ENCODE measurements at regions not wholly inside any gene's neighbourhood (a gene's known extent, or its start where the extent isn't known, plus 50 kb on each side); places are given as distances from the start of the nearest gene placed in this dataset.

- no peak for DNase-seq (ENCODE audit: low spot score)
These were observed 350.6 kb downstream of the LIG4 start for GRCh38 chr13:107864543-107865317.

DNA sequence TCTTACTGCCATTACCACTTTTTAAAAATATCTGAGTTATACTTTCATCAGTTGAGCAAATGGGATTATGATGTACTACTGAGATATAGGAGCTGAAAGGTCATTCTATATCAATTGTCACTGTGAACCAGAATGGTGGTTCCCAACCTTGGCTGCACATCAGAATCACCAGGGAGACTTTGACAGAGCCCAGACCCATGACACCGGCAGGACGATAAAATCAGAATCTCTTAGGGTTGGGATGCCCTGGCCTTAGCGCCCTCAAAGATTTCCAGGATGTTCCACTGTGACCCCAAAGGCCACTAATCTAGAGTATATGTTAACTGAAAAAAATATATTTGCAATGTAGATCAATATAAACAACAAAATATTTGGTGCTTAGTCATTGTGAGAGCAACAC, 355.1 kb downstream of the LIG4 start:
- no peak for DNase-seq (ENCODE audit: low spot score)

GRCh38 chr13:107854880-107855279, 360.5 kb downstream of the LIG4 start:
- no peak for DNase-seq (ENCODE audit: low spot score)

DNA sequence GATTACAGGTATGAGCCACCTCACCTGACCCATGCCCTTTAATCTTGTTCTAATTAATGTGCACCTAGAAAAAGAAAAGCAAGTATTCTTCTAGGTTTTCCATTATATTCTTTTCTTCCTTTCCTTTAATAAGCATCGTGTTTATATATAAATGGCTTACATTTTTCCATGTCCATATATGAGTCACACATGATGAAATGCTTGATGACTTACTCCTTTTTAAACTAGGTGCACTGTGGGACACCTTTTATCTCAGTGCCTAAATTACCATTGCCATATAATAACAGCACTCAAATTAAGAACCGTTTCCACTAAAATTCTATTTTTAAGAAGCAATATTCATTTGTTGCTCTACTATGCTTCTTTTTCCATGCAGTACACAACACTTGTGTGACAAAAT, 363.3 kb downstream of the LIG4 start:
- DNase-seq (ENCODE audit: low spot score) = no peak

- no peak for DNase-seq (ENCODE audit: low spot score)
These were observed 363.7 kb downstream of the LIG4 start for GRCh38 chr13:107851670-107852069.

GRCh38 chr13:107847406-107847805, 367.9 kb downstream of the LIG4 start:
- DNase-seq (ENCODE audit: low spot score) = no peak

GRCh38 chr13:107846642-107847041, 368.7 kb downstream of the LIG4 start:
- no peak for DNase-seq (ENCODE audit: low spot score)

- DNase-seq (ENCODE audit: low spot score) = no peak
These were observed 369.4 kb downstream of the LIG4 start for GRCh38 chr13:107845911-107846310.

GRCh38 chr13:107843681-107844080, 371.7 kb downstream of the LIG4 start:
- no peak for DNase-seq (ENCODE audit: low spot score)

DNA sequence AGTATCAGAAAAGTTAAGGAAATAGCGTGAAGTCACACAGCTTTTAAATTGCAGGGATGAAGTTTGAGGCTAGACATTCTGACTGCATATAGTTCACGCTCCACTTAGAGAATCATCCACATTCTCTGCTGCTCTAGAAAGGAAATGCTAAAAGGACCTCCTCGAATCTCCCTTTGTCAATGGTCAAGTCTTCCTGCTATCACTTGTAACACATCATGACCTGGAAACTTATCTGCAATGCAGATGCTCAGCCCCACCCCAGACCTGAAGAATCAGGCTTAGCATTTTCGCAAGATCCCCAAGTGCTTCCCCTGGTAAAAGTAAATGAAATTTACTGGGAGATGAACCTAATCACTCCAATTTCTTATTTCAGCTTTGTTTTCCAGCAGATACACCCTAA, 372.1 kb downstream of the LIG4 start:
- no peak for DNase-seq (ENCODE audit: low spot score)

DNA sequence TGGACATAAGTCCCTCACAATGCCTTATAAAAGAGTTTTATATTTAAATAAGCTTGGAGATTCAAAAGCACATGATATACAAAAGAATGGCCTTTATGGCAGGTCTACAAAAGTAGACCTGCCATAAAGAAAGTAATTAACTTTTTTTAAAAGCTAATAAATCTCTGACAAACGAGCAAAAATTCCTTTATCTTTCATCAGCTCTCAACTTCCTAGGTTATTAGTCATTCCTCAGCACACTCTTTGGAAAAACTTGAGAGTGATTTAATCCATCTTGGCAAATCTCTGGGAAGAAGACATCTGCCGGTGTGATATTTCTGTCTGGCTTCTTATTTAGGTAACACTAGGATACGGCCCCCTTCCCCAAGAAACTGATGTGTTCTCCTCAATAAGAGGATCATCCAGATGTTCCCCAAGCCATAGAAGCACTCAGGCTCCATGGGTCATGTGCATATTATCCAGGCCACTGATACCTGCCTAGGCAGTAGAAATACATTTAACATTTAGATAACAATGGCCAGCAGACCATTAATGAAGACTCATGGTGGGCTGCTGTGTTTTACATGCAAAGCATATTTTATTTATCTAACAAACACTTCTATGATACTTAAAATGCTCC, 372.7 kb downstream of the LIG4 start:
- DNase-seq (ENCODE audit: low spot score) = no peak

GRCh38 chr13:107838588-107839161, 376.7 kb downstream of the LIG4 start:
- no peak for DNase-seq (ENCODE audit: low spot score)

DNA sequence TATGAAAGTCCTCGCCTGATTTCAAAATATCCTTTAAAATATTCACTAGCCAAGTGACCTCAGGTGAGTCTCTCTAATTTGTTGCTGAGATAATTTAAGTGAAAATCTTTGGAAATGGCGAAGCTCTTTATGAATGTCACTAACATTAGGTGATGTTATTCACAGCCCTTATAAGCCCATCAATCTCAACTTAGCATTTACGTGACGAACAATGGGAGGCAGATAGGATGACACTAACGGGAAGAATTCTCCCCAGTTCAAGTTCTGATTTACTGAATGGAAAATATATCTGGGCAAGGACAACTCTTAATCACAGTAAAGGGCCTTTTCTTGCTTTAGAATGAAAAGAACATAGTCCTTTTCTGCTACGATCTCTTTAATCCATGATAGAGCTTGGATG, 378.7 kb downstream of the LIG4 start:
- no peak for DNase-seq (ENCODE audit: low spot score)

GRCh38 chr13:107835339-107836018, 379.9 kb downstream of the LIG4 start:
- DNase-seq (ENCODE audit: low spot score) = no peak

DNA sequence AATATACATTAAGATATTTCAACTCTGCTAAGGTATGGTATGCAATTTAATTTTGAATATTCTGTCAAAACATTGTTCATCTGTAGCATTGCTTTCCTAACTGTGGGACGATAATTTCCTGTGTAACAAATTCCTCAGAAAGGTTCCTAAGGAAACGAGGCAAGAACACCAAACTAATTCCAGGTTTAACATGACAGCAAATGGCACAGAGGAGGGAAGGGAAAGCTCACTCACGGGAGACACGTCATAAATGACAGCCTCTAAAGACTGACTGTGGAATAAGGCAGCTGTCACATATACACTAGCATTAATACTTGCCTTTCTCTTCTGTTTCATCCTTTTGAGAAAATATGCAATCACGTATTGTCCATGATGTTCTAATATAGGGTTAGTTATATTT, 380.6 kb downstream of the LIG4 start:
- no peak for DNase-seq (ENCODE audit: low spot score)

DNA sequence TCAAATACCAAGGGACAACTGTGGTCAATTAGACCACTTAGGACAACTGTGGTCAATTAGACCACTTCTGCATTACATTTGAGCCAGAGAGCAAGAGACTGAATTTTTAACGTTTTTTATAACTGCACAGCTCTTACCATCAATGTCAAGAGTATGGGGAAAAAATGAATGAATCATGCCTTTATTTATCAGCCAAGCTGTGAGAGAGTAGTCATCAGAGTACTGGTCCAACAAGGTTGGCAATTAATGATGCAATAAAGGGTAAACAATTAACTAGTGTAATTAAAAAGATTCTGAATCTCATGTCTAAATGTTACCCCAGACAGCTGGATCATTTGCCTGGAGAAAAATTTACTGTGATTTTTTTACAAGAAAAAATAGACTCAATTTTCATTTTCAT, 381.1 kb downstream of the LIG4 start:
- no peak for DNase-seq (ENCODE audit: low spot score)

- no peak for DNase-seq (ENCODE audit: low spot score)
These were observed 382.7 kb downstream of the LIG4 start for GRCh38 chr13:107832500-107833100.

DNA sequence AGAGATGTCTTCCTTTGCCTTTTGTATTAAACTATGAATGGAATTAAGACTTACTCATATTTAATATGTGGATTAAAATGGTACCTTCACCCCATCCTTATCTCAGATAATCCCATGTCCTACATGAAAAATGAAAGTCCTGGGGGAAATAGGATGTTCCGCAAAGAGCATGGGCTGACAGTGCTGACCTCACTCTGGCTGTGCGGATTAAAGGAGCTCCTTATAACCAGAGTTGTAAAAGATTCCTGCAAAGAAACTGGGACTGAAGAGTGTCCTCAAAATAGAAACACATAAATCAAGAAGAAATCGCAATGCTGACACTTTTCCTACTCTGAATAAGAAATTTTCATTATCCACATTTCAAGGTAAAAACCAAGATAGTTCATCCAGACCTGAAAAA, 384.5 kb downstream of the LIG4 start:
- DNase-seq (ENCODE audit: low spot score) = no peak

DNA sequence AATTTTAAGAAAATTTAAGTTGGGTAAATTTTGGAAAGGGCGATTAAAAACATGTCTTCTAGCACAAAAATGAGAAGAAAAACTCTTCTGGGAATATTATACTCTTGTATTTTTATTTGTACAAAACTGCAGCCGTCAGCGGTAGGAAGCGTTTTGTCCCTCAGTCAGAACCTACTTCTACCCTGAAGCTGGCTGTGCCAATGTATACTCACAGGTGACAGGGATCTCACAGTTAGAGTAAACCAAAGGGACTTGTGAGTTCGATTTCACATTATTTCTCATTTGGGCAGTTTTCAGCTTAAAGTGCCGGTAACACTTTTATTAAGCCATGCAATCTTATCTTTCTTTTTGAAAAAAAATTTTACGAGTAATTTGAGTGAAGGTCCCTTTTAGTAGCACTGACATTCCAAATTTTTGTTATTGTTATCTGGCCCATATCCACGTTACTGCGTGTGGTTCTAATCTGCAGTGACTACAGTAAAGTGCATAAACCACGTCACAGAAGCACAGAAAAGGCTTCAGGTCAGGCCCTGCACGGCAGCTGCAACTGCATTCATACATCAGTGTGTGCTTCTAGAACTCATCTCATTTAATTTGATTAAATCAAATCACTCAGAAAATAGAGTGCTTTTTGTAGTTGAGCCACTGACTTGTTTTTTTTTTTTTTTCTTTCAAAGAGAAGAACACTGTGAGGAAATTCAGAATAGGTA, 387.3 kb downstream of the LIG4 start:
- DNase-seq (ENCODE audit: low spot score) = no peak

GRCh38 chr13:107824635-107825034, 390.7 kb downstream of the LIG4 start:
- no peak for DNase-seq (ENCODE audit: low spot score)

DNA sequence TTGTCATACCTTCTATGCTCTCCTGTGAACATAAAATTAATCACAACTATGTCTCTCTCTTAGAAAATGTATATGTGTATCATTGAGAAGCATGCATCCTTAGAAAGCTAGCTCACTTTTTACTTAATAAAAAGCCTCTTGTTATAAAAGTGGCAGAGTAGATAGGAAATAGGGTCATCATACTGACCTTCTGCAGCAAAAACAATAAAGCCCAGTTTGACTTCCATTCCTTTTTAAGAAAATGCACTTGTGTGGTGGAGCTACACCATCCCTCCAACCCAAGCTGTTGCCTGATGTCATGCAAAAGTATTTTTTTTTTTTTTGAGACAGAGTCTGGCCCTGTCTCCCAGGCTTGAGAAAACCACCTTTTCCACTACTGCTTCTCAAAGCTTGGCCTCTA, 393.3 kb downstream of the LIG4 start:
- no peak for DNase-seq (ENCODE audit: low spot score)

DNA sequence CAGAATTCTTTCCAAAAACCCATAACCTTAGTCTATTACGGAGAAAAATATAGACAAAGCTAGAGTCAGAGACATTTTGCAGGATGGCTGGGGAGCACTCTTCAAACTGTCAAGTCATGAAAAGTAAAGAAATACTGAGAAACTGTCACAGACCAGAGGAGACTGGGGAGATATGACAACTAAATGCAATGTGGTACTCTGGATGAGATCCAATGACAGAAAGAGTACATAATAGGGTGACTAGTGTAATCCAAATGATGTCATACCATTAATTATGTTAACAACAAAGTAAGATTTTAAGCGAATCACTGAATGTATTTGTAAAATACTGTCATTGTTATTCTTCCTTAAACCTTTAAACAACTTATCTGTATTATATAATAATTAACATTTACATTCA, 393.8 kb downstream of the LIG4 start:
- no peak for DNase-seq (ENCODE audit: low spot score)
